Hepatocyte (in vitro differentiated cells): ENCODE measurements at regions not wholly inside any gene's neighbourhood (a gene's known extent, or its start where the extent isn't known, plus 50 kb on each side); places are given as distances from the start of the nearest gene placed in this dataset.

Experiments
- EZH2phosphoT487 ChIP-seq: fragments of 200-600 bp; sonication (generic); IDR thresholded peaks from one replicate; pipeline ENCODE4 v1.6.1; 2018; ENCODE audit warnings: antibody characterized with exemption, mild to moderate bottlenecking, low read depth, moderate library complexity; ENCODE audit not compliant: unreplicated experiment, severe bottlenecking
- TF ChIP-seq, protein P1 (sequence below): fragments of 200-600 bp; sonication (generic); IDR thresholded peaks from 2 replicates; pipeline ENCODE4 v1.5.1; 2016; ENCODE audit warnings: antibody characterized with exemption, mild to moderate bottlenecking; ENCODE audit not compliant: poor library complexity

DNA sequence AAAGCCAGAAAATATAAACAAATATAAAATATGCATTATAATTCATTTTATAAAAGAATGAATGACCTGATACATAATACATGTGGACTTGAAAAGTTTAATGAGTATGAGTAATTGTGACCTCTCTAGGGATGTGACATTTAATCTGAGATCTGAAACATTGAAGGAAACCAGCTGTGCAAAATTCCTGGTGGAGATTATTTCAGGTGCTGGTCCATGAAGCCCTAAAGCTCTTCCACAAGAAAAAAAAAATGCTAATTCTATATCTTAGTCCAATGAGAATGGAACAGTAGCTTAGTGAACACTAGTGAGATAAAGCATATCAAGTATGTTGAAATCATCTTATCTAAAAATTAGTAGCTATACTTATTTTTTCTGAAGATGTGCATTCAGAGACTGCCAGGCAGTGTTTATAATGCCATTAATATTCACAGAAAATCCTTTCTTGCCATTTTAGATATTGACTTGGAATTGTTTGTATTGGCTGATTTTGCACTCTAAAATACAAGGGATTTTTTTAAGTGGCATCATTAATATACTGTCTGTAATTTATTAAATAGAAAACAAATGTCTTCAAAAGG is 1485.9 kb downstream of the PLA2G4A start:
- TF ChIP-seq, protein P1, sequence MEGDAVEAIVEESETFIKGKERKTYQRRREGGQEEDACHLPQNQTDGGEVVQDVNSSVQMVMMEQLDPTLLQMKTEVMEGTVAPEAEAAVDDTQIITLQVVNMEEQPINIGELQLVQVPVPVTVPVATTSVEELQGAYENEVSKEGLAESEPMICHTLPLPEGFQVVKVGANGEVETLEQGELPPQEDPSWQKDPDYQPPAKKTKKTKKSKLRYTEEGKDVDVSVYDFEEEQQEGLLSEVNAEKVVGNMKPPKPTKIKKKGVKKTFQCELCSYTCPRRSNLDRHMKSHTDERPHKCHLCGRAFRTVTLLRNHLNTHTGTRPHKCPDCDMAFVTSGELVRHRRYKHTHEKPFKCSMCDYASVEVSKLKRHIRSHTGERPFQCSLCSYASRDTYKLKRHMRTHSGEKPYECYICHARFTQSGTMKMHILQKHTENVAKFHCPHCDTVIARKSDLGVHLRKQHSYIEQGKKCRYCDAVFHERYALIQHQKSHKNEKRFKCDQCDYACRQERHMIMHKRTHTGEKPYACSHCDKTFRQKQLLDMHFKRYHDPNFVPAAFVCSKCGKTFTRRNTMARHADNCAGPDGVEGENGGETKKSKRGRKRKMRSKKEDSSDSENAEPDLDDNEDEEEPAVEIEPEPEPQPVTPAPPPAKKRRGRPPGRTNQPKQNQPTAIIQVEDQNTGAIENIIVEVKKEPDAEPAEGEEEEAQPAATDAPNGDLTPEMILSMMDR: no peak
- TF ChIP-seq EZH2phosphoT487: no peak
